T47D (cell line): ENCODE measurements at regions not wholly inside any gene's neighbourhood (a gene's known extent, or its start where the extent isn't known, plus 50 kb on each side); places are given as distances from the start of the nearest gene placed in this dataset.
"Not testable (repeated sequence)": the region's sequence is repeated elsewhere in the genome, so short reads cannot be mapped to it uniquely, and the experiment has no call there.

ENCODE experiments used
- DNase-seq, 2 experiments: peaks; one replicate each; pipeline versions ENCODE4 v3.0.0 to v3.0.0-alpha.2; 2011 to 2012; ENCODE audit warnings: low read depth in 1 of 2, low spot score in 1 of 2
- JUND ChIP-seq: IDR thresholded peaks from 2 replicates; pipeline ENCODE4 v1.6.1; 2012; ENCODE audit warnings: low read depth
- in situ Hi-C: cut with HindIII; loops from 2 replicates; pipeline ENCODE4 v1.10.0; 2016; ENCODE audit warnings: low sequenced_read_pairs, low pct_unique_long_range_greater_than_20kb

GRCh38 chr15:30816430-30816829 lies 87.3 kb upstream of the FAN1 start:
- no peak for TF ChIP-seq JUND
- DNase-seq, result no peak
- in situ Hi-C loops, result no loop called here

- in situ Hi-C loops, DNase-seq: not testable (repeated sequence)
These were observed 80.5 kb upstream of the FAN1 start for GRCh38 chr15:30823068-30823813.

GRCh38 chr15:30824518-30825195 lies 79.1 kb upstream of the FAN1 start:
- in situ Hi-C loops, result no loop called here
- TF ChIP-seq JUND, result no peak
- DNase-seq, result no peak

DNA sequence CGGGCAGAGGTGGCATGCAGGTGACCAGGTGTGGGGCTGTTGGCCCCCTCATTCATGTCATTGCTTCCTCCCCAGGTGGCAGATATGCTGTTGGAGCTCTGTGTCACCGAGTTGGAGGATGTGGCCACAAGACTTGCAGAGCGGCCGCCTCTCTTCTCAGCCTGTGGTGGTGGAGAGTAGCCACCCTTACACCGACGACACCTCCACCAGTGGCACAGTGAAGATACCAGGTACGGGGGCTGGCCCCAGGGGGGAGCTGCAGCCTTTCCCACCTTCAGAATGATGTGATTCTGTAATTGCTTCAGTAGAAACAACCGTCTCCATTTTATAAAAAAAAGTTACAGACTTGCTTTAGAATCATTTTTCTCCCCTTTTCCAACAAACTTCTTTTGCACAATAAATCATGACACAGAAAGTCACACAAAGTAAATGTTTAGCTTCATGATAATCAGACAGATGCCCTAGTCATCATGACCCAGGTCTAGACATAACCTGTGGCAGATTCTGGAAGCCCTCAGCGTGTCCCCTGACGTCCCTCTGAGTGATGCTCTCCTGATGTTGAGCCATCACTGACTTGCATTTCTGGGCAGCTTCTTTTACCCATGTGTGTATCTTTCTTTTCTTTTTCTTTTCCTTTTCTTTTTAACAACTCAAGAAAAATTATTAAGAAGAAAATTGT lies 76.0 kb upstream of the FAN1 start:
- TF ChIP-seq JUND, result no peak
- in situ Hi-C loops, result no loop called here
- no peak for DNase-seq

GRCh38 chr15:30828304-30828639 lies 75.4 kb upstream of the FAN1 start:
- in situ Hi-C loops, result not testable (repeated sequence)
- peak in 1 of 2 experiments; percentile 28 for DNase-seq

DNA sequence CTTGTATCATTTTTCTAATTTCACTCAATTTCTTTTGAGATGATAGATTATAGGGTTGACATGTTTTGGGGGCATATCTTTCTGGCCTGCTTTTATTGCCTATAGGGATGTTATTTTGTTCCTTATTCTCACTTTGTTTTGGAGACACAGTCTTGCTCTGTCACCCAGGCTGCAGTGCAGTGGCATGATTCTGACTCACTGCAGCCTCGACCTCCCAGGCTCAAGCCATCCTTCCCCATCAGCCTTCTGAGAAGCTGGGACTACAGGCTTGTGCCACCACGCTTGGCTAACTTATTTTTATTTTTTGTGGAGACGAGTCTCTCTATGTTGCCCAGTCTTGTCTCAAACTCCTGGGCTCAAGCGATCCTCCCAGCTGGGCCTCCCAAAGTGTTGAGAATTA lies 72.8 kb upstream of the FAN1 start:
- in situ Hi-C loops, result no loop called here
- DNase-seq, result no peak
- no peak for TF ChIP-seq JUND

DNA sequence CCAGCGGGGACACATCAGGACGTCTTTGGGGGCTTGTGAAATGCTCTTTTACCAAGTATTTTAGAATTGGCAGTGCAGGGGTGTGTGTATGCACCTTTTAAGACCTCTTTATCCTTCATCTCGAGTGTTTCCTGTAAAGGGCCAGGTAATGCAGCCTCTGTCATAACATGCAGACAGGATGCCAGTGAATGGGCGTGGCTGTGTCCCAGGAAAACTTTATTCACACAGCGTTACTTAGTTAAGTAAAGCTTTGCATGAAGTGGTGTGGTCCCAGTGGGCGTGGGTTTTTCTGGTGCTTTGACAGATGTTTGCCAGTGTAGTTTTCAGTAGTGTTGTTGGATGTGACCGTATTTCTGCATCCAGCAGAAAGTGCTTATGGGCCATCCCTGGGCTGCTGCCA lies 70.3 kb upstream of the FAN1 start:
- DNase-seq, in situ Hi-C loops: not testable (repeated sequence)

- in situ Hi-C loops, DNase-seq: not testable (repeated sequence)
These were observed 62.1 kb upstream of the FAN1 start for GRCh38 chr15:30841639-30842038.

- DNase-seq, in situ Hi-C loops: not testable (repeated sequence)
These were observed 60.8 kb upstream of the FAN1 start for GRCh38 chr15:30842798-30843472.

DNA sequence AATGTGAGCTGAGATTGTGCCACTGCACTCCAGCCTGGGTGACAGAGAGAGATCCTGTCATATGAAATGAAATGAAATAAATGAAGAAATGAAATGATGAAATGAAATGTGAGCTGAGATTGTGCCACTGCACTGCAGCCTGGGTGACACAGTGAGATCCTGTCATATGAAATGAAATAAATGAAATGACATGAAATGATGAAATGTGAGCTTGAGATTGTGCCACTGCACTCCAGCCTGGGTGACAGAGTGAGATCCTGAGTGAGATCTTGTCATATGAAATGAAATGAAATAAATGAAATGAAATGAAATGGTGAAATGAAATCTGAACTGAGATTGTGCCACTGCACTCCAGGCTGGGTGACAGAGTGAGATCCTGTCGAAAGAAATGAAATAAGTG lies 58.2 kb upstream of the FAN1 start:
- in situ Hi-C loops, result not testable (repeated sequence)

More for the DNA sequence above, 58.2 kb upstream of the FAN1 start:
- DNase-seq, result not testable (repeated sequence)
